ENCODE measurements at regions not wholly inside any gene's neighbourhood (a gene's known extent, or its start where the extent isn't known, plus 50 kb on each side); places are given as distances from the start of the nearest gene placed in this dataset.
"Not testable (repeated sequence)": the region's sequence is repeated elsewhere in the genome, so short reads cannot be mapped to it uniquely, and the experiment has no call there.

DNA sequence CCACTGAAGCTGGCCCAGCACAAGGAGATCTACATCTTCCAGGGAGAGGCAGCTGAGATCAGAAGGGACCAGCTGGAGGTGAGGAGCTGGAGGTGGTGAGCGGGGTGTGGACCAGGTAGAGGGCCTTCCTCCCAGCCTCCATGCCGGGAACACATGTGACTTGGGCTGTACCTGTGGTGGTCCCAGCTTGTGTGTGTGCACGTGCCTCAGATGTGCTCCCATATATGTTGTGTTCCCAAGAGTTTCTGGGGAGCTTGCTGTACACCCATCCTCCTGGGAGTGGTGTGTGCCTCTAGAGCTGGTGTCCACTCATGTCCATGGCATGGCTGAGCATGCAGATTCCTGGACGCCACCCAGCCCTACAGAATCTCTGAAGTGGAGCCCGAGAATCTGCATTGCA, 183.7 kb upstream of the AKAP13 start:
- DNase-seq = not testable (repeated sequence)

DNA sequence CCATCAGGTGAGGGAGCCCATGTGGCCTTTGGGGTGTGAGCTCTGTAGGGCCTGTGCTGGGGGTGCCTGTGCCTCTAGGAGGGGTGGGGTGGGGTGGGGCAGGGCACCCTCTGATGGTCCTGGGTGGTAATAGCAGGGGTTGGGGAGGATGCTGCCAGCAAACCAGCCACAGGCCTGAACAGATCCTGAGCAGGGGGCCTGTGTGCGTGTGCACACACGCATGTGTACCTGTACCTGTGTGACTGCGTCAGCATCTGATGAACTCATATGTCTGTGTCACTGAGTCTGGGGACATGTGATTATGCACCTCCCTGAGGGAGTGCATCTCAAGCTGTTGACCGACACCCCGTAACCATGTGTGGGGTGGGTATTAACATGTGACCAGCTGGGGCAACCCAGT, 182.8 kb upstream of the AKAP13 start:
- DNase-seq = not testable (repeated sequence)

DNA sequence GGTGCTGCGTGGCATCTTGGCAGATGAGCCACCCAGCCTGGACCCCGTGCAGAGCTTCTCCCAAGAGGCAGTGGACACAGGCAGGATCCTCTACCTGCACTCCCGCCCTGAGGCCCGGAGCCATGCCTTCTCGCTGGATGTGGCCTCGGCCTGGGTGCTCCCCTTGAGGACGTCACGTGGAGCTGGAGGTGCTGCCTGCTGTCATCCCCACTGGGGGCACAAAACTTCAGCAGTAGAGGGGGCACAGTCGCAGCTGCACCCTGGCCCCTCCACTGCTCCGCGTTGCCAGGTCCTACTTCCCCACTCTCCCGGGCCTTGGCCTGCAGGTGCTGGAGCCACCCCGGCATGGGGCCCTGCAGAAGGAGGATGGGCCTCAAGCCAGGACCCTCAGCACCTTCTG, 182.0 kb upstream of the AKAP13 start:
- not testable (repeated sequence) for DNase-seq

DNA sequence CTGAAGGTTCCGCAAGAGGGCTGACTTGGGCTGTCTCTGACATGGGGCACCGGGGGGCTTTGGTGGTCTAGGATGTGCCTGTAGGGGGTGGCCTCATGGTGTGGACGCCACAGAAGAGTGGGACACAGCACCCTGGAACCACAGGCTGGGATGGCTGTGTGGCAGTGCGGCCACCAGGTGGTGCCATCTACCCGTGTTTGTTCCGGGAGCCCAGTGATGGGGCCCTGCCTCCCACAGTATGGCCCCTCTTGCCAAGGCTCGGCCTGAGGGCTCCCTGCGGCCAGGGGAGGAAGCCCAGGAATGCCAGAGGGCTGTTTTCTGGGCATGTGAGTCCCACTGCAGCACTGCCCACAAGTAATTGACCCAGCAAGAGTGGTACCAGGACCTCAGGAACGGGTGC, 180.2 kb upstream of the AKAP13 start:
- not testable (repeated sequence) for DNase-seq

DNA sequence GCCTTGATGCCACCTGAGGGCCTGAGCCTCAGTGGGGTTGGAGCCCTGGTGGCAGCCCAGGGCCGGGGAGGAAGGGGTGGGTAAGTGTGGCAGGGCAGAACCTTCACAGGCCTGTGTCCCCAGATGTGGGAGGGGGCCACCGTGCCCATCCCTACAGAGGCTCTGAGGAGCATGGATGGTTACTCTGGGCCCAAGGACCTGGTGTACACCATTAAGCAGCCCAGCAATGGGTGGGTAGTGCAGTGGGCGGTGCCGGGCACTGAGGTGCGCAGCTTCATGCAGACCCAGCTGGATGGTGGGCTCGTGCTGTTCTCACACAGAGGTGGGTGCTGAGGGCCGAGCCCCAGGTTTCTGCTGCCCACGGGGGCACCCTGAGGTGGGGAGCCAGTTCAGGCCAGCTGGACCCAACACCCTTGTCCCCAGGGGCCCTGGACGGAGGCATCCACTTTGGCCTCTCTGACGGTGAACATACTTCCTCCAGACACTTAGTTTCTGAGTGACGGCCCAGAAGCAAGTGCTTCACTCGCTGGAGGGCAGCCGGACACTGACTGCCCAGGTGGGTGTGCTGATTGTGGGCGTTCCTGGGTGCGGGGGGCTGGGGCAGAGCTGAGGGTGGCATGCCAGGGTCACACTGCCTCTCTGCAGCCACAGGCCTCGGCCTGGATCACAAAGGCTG, 179.1 kb upstream of the AKAP13 start:
- not testable (repeated sequence) for DNase-seq

DNA sequence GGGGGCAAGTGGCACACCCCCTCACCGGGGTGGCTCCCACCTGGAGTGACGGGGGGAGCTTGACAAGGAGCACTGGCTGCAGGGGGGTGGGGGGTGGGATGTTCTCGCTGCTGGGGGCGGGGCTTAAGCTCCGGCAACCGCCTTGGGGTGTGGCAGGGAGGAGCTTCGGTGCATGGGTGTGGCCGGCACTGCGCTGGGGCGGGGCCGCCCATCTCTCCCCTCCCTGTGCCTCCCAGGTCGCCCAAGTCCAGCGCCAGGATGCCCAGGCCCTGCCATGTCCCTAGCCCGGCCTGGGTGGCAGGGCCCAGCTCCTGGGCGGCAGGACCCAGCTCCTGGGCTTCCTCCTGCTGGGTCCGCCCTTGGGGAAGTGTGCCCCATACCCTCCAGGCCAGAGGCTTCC, 175.9 kb upstream of the AKAP13 start:
- DNase-seq = not testable (repeated sequence)

DNA sequence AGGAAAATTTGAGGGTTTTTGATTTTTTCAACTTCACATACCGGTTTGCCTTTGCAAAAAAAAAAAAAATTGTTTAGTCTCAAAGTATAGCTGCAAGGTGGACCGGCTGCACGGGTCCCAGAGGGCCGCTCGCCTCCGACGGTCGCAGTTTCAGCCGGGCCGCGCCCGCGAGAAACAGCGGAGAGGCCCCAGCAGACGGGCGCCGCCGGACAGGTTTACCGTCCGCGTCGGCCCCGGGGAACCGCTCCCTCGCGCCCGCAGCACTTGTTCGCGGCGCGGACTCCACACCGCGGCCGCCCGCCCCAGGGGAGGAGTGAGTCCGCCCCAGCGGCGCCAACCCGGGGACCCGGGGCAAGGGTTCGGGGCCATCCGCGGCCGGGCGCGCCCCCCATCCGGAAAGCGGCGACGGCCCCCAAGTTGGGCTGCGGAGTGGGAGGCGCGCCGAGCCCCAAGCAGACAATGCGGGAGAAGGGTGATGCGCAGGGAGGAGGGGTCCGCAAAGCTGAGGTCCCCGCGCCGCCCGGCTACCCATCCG, 146.5 kb upstream of the AKAP13 start:
- not testable (repeated sequence) for DNase-seq

DNA sequence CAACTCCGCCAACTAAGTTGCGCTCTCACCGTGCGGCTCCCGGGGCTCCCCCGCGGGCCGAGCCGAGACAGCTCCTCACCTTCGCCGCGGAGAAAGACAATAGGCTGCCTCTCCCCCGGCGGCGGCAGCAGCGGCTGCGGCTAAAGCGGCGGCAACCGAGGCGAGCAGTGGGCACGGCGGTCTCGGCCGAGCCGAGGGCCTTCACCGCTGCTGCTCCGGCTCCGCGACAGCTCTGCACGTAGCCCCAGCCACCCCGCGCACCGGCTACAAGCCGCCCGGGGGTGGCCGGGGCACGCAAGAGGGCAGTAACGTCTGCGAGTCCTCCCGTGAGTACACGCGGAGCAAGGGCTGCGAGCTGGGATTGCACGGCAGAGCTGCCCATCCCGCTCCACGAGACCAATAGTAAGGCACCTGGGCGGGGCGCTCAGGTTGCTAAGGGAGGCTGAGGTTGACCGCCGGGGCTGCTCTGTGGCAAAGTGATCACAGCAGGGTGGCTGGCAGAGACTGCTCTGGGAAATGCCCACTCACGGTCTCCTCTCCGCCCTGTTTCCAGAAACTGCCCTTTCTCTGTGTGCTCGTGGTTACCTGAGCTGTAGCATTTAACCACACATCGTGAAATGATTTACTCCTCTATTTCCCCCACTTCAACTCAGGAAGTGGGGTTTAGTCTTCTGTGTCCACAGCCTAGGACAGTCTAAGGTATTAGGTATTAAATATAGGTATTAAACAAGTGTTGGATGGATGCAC, 145.8 kb upstream of the AKAP13 start:
- not testable (repeated sequence) for DNase-seq

DNA sequence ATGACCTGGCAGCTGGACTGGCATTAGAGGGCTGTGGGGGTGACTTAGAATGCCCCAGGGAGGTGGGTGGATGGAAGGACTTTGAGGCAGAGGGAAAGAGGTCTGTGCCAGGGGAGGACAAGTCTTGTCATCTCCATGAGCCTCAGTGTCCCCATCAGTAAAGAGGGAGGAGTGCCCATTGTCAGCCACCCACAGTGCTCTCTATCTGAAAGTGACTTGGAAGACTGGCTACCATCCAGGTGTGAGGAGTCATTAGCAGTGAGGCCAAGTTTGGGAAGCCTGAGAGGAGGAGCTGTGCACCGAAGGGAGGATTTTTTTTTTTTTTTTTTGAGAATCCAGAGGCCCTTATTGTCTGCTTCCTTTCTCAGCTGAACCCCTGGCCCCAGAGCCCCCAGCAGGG, 136.3 kb upstream of the AKAP13 start:
- not testable (repeated sequence) for DNase-seq

DNA sequence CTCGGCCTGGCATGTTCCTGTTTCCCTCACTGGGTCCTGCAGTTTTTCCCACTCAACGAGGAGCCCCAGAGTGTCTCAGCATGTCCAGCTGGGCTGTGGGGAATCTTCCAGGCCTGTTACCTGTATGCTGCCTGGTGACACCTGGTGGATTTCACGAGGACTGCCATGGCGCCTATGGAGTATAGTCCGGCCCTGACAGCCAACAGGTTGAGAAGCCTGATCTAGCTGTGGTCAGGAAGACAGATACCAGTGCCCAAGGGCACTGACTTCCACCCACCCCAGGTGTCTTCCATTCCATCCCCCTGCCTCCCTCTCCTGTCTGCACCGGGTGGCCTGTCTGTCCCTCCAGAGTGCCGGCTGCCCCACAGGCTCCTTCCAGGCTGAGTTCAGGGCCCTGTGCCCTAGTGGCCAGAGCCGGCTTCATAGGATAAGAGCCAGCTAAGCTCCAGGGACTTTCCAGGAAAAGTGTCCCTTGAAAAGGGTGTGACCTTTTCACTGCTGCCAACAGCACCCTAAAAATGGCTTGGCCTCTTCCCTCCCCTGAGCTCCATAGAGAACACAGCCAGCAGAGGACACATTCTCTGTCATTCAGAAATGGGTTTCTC, 129.4 kb upstream of the AKAP13 start:
- not testable (repeated sequence) for DNase-seq

DNA sequence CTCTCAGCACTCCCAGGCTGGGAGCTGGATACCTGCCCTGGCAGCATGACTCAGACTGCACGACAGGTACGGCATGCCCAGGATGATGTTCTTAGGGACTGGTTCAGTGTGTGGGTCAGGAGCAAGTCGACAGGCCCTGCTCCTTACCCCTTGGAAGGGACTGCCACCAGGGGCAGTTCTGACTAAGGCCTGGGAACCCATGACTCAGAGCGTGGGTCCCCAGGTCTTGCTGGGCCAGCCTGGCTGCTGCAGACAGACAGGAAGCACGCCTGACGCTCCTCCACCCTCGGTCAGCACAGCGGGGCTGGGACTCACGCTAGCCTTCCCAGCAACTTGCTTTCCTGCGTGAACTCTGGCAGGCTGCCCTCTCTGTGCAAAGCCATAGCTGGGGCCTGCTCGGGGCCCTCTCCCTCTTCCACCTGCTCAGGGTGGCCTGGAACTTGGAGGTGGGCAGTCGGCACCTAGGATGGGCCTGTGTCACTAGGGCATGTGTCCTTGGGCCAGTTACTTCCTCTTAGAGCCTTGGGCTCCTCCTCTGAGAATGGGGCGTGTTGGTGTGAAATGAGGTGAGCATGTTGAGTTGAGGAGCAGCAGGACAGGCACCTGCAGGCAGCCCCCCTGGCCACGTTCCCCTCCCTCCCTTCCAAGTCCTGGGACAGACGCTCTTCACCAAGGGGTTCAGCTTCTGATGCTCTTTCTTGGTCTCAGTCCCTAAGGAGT, 127.0 kb upstream of the AKAP13 start:
- not testable (repeated sequence) for DNase-seq

DNA sequence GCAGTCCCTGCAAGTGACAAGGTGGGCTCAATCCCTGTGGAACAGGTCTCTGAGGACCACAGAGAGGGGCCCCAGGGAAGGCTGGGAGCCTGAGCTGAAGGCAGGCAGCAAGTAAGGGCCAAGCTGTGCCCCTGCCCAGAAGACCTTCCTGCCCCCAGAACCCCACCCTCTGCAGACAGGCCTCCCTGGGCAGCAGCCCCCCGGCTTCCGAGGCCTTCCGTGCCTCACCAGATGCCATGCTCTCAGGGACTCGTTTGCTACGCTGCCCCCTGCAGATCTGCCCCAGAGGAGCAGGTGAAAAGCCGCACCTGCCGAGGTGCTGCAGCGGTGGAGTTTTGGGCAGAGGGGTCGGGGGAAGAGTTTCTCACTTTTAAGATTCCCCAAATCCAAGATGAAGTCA, 125.4 kb upstream of the AKAP13 start:
- not testable (repeated sequence) for DNase-seq

DNA sequence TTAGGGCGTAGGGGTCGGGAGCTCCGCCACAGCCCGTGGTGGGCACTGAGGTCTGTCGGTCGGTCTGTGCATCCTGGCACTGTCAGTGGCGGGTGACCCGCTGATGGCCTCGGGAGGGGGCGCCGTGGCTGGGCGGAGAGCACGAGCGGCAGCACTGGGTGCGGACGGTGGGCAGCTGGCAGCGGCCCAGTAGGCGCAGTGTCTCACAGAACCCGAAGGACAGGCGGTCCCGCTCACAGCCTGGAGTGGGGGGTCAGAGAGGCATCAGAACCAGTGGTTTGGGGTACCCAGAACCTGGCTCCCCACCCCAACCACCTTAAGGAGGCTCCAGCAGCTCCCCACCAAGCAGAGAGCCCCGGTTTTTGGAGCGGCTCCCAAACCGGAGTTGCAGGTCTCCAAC, 124.9 kb upstream of the AKAP13 start:
- DNase-seq = not testable (repeated sequence)

DNA sequence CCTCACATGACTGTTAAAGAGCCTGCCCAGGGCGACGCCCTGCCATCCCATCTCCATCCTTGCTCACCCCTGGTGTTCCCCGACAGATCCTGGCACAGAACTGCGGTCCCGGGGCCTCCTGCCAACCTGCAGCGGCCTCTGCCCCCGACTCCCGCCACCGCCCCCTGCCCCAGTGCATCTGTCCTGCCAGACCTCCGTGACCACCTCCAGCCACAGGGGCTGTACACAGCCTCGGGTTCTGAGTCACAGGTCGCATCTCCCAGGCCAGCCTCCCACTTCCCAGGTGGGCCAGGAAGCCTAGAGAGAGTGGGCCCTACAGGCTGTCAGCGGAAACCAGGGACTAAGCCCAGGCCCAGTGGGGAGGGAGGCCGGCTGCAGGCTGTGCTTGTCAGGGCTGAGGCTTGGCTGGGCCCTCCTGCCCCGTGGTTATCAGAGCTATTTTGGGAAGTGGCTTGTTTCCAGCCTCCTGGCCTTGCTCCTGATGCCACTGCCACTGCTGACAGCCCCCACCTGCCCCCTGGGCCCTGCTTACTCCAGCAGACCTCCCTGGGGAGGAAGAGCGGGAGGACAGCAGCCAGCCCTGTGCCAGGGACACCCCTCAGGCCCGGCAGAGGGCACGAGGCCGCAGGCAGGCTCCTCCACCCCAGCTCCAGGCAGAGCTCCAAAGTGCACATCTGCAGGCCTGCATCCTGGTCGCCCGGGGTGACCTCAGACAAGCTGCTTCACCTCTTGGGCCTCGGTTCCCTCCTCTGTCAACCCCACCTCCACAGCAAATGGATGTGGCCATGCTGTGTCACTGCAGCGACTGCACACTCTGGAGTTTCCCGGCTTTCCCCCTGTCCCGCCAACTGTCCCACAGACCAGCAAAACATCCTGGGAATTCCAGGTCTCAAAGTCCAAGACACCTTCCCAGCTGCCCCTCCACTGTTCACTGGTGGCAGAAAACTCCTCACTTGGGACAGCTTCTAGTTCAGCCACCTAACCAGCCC, 124.1 kb upstream of the AKAP13 start:
- not testable (repeated sequence) for DNase-seq

DNA sequence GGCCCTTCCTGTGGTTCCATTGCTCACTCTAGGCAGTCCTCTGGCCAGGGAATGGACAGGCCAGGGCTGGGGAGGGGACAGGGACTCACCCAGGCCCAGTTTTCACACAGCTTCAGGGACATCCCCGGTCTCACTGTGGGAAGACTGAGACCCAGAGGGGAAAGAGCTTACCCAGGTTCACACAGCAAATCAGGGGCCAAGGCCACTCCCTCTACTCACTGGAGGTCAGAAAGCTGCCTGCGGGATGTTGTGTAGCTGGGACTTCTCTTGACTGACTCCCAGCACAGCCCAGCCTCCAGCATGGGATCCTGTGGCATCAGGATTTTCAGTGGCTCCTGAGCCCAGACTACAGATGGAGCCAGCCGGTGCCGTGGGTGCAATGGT, 122.3 kb upstream of the AKAP13 start:
- DNase-seq = not testable (repeated sequence)

DNA sequence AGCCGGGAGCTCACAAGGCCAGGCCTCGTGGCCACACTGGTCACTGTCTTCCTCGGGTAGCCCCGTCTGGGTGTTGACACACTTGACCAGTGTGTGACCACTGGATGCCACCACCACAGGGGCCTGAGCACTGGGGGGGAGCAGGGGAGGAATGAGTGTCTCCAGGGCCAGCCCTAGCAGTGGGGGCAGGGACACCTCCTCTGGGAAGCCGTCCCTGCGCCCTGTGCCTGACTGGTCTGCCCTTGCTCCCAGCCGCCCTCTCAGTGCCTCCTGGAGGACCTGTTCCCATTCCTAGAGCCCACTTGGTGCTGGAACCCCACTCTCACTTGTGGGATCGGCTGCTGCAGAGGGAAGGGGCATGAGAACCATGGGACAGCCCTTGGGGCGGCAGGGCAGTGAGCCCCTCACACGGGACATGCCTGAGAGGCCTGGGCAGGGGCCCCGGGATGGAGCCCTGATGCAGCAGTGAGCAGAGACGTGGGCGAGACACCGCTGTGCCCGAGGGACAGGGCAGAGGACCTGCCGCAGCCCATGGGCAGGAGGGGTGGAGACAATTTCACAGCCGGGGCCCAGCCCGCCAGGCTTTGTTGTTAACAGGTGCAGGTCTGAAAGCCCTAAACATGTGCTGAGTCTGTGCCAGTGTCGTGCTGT, 121.7 kb upstream of the AKAP13 start:
- DNase-seq = not testable (repeated sequence)

DNA sequence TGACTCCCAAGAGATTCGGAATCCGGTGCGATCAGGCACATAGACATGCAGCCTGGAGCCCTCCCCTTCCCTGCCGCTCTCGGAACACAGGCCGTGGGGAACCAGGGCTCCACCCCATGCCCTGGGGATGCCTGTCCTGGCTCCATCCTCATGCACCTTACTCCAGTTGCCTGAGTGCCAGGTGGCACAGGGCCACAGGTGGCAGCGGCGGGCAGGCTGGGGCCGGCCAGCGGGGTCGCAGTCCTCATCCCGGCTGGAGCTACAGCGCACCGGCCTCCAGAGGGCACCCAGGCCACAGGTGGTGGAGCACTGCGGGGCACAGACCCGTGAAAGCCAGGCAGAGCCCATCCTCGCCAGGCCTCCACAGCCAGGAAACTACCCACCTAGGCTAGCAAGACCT, 119.9 kb upstream of the AKAP13 start:
- not testable (repeated sequence) for DNase-seq

DNA sequence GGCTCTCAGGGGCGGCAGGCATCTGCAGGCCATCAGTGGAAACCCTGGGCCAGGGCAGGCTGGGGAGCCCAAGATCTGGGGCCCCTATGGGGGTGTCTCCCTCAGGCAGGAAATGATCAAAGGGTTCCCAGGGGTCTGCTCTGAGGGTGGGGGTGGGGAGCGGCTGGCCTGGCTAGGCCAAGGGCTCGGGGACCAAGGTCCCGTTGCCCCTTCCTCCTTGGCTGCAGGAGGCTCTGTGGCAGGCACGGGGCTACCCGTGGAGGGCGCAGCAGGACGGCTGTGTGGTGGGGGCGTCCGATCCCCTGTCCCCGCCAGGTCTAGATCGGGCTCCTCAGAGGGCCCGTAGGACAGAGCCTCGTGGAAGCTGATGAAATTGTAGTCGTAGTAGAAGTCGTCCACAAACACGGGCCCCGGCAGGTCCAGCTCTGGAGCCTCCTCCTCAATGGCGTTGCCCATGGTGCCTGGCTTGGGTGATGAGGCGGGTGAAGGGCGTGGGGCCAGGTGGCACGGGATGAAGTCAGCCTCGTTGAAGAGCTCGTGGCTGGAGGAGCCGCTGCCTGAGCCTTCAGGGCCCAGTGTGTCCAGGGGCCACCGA, 117.8 kb upstream of the AKAP13 start:
- not testable (repeated sequence) for DNase-seq

DNA sequence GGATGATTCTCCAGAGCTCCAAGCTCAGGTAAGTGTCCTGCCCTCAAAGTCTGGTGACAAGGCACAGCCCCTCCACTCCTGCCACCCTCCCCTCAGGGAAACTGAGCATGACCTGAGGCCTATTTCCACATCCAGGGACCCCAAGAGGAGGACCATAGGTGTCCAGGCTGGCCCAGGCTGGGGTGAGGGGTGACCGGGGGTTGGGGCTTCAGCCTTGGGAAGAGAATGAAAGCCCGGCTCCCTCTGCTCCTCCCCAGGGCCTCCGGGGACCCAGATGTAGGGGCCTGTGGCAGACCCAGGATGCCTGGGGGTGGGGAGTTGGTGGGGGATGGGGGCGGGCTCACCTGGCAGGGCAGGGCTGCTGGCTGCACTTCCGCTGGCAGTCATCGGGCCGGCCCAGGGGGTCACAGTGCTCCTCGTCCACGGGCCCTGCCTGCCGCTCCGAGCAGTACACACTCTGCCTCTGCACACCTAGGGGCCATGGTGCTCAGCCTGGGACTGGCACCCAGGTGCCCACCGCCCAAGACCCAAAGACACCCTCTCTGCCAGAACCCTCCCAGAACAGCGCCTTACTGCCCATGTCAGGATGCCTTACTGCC, 116.5 kb upstream of the AKAP13 start:
- not testable (repeated sequence) for DNase-seq

DNA sequence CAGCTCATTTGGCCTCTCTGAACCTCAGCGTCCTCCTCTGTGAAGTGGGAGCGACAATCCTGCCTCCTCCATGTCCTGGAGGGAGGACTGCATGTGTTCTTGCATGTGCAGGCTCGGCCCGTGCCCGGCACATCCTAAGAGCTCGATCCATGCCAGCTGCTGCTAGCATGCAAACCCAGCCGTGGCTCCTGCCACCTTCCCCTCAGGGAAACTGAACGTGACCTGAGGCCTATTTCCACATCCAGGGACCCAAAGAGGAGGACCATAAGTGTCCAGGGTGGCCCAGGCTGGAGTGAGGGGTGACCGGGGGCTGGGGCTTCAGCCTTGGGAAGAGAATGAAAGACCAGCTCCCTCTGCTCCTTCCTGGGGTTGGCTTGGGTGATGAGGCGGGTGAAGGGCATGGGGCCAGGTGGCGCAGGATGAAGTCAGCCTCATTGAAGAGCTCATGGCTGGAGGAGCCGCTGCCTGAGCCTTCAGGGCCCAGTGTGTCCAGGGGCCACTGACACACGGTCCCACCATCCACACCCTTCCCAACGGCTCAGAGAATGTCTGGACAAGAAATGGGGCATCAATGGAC, 115.7 kb upstream of the AKAP13 start:
- not testable (repeated sequence) for DNase-seq
